Breast epithelium (tissue), 3 donors: ENCODE measurements at regions not wholly inside any gene's neighbourhood (a gene's known extent, or its start where the extent isn't known, plus 50 kb on each side); places are given as distances from the start of the nearest gene placed in this dataset.
"Not testable (repeated sequence)": the region's sequence is repeated elsewhere in the genome, so short reads cannot be mapped to it uniquely, and the experiment has no call there.

Experiments
- CTCF ChIP-seq, 3 donors: fragments of 450-650 bp; IDR thresholded peaks; one replicate each; pipeline ENCODE4 v1.5.1; 2016 to 2017; ENCODE audit warnings: antibody characterized with exemption in 3 of 3, mild to moderate bottlenecking in 3 of 3, moderate library complexity in 3 of 3
- POLR2A ChIP-seq: fragments of 450-650 bp; IDR thresholded peaks from one replicate; pipeline ENCODE4 v1.6.1; 2016; ENCODE audit warnings: antibody characterized with exemption, mild to moderate bottlenecking, moderate library complexity
- POLR2AphosphoS5 ChIP-seq, 3 donors: sonication (generic); formaldehyde crosslinking; IDR thresholded peaks; one replicate each; pipeline ENCODE4 v1.6.1; 2017; ENCODE audit warnings: antibody characterized with exemption in 3 of 3

DNA sequence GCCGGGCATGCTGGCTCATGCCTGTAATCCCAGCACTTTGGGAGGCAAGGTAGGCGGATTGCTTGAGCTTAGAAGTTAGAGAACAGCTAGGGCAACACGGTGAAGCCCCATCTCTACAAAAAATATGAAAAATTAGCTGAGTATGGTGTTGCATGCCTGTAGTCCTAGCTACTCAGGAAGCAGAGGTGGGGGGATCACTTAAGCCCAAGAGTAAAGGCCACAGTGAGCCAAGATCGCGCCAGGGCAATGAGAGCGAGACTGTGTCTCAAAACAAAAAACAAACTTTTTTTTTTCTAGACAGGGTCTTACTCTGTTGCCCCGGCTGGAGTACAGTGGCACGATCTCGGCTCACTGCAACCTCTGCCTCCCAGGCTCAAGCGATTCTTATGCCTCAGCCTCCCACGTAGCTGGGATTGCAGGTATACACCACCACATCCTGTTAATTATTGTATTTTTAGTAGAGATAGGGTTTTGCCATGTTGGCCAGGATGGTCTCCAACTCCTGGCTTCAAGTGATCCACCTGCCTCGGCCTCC is 307.5 kb downstream of the GOLGA6L6 start:
- TF ChIP-seq CTCF (IDR thresholded peaks at IDR 0.05); POLR2AphosphoS5 (IDR thresholded peaks at IDR 0.05); POLR2A: not testable (repeated sequence)
